ENCODE measurements at regions not wholly inside any gene's neighbourhood (a gene's known extent, or its start where the extent isn't known, plus 50 kb on each side); places are given as distances from the start of the nearest gene placed in this dataset.
A peak's percentile ranks its signal among the peaks of the same experiment; 100 is the strongest.
"Not testable (repeated sequence)": the region's sequence is repeated elsewhere in the genome, so short reads cannot be mapped to it uniquely, and the experiment has no call there.

GRCh38 chr10:121369616-121370015 is 228.6 kb downstream of the FGFR2 start:
- Histone ChIP-seq H3K27ac (ENCODE audit: low read depth, low read length) (no peak overlapping the region), H3K9me3 (ENCODE audit: control insufficient read depth, insufficient read depth, low read length) (no peaks in the 10 kb centered on the region), H3K36me3 (ENCODE audit: control insufficient read depth, insufficient read depth, low read length) (no peaks in the 10 kb centered on the region), H3K27me3 (ENCODE audit: control insufficient read depth, insufficient read depth, low read length) (no peaks in the 10 kb centered on the region), H3K4me3 (ENCODE audit: low read depth, low read length) (no peak overlapping the region), H3K4me1 (ENCODE audit: control insufficient read depth, insufficient read depth, low read length) (no peaks in the 10 kb centered on the region)
- WGBS (ENCODE audit: insufficient coverage), result 45% methylated on average over 2 of the region's 3 CpGs
- peak in 2 of 6 donors; percentile 7 to 44 for DNase-seq (ENCODE audit: low read depth in 4 of 6, low spot score in 6 of 6)

GRCh38 chr10:121371836-121372235 is 226.4 kb downstream of the FGFR2 start:
- no peak overlapping the region for H3K4me3 ChIP-seq (ENCODE audit: low read depth, low read length)
- no peaks in the 10 kb centered on the region for H3K4me1 ChIP-seq (ENCODE audit: control insufficient read depth, insufficient read depth, low read length)
- WGBS (ENCODE audit: insufficient coverage), result 100% methylated on average over 2 of the region's 3 CpGs
- H3K27me3 ChIP-seq (ENCODE audit: control insufficient read depth, insufficient read depth, low read length), result no peaks in the 10 kb centered on the region
- no peak for DNase-seq (ENCODE audit: low read depth in 4 of 6, low spot score in 6 of 6)
- no peak overlapping the region for H3K27ac ChIP-seq (ENCODE audit: low read depth, low read length)
- H3K9me3 ChIP-seq (ENCODE audit: control insufficient read depth, insufficient read depth, low read length), result no peaks in the 10 kb centered on the region
- no peaks in the 10 kb centered on the region for H3K36me3 ChIP-seq (ENCODE audit: control insufficient read depth, insufficient read depth, low read length)

DNA sequence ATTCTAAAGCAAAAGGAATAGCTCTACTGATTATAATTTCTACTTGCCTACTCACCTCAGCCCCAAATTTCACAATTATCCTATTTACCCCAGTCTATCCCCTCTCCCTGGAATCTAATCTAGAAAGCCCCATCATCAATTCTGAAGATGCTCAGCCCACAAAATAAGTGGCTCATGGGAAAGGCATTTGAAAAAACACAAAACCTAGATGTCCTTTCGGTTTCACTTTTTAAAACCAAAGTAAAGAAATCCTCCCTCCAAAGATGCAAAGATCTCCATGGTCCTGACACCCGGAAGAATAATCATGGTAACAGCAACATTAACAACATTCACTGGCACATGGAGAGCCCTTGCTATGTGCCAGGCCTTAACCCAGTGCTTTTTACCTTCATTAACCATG is 224.8 kb downstream of the FGFR2 start:
- Histone ChIP-seq H3K27ac (ENCODE audit: low read depth, low read length) (no peak overlapping the region), H3K4me1 (ENCODE audit: control insufficient read depth, insufficient read depth, low read length) (no peaks in the 10 kb centered on the region), H3K27me3 (ENCODE audit: control insufficient read depth, insufficient read depth, low read length) (no peaks in the 10 kb centered on the region), H3K36me3 (ENCODE audit: control insufficient read depth, insufficient read depth, low read length) (no peaks in the 10 kb centered on the region), H3K9me3 (ENCODE audit: control insufficient read depth, insufficient read depth, low read length) (no peaks in the 10 kb centered on the region), H3K4me3 (ENCODE audit: low read depth, low read length) (no peak overlapping the region)
- 100% methylated on average over 1 of the region's 2 CpGs for WGBS (ENCODE audit: insufficient coverage)
- no peak for DNase-seq (ENCODE audit: low read depth in 4 of 6, low spot score in 6 of 6)

DNA sequence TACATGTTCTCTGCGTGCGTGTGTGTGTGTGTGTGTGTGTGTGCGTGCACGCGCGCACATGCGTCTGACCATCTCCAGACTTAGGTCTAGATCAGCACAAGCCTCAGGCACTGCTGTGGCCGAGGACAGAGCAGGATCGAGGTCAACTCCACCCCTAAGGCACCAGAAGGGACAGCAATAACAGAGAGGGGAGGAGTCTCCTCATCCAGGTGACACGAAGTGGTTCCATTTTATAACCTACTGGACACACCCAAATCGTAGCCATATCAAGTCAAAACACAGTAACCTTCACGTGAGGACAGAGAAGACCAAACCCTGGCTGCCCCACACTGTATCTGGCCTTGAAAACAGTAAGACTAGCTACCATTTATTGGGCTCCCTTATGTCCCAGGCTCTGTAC is 224.1 kb downstream of the FGFR2 start:
- H3K9me3 ChIP-seq (ENCODE audit: control insufficient read depth, insufficient read depth, low read length), result no peaks in the 10 kb centered on the region
- H3K27me3 ChIP-seq (ENCODE audit: control insufficient read depth, insufficient read depth, low read length), result no peaks in the 10 kb centered on the region
- H3K4me3 ChIP-seq (ENCODE audit: low read depth, low read length), result no peak overlapping the region
- no peaks in the 10 kb centered on the region for H3K36me3 ChIP-seq (ENCODE audit: control insufficient read depth, insufficient read depth, low read length)
- 86% methylated on average over 12 of the region's 12 CpGs for WGBS (ENCODE audit: insufficient coverage)
- H3K27ac ChIP-seq (ENCODE audit: low read depth, low read length), result no peak overlapping the region
- no peaks in the 10 kb centered on the region for H3K4me1 ChIP-seq (ENCODE audit: control insufficient read depth, insufficient read depth, low read length)
- DNase-seq (ENCODE audit: low read depth in 4 of 6, low spot score in 6 of 6), result no peak

DNA sequence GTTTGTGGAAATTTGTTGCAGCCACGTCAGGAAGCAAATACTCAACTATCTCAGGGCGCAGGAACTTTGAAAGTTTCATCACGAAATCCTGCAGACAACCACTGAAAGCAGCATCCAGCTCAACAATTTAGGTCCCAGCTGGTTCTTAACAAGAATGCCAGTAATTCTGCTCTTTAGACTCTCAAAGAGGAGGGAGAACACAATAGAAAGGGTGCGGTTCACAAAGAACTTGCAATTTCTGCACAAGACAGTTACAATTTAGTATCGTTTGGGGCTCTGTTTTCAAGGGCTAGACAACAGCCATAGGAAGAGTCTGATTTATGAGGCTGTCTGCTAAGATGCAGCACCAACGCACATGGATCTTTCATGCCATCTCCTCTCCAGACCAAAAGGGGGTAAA is 223.1 kb downstream of the FGFR2 start:
- DNase-seq (ENCODE audit: low read depth in 4 of 6, low spot score in 6 of 6), result no peak
- H3K9me3 ChIP-seq (ENCODE audit: control insufficient read depth, insufficient read depth, low read length), result no peaks in the 10 kb centered on the region
- H3K27me3 ChIP-seq (ENCODE audit: control insufficient read depth, insufficient read depth, low read length), result no peaks in the 10 kb centered on the region
- H3K4me1 ChIP-seq (ENCODE audit: control insufficient read depth, insufficient read depth, low read length), result no peaks in the 10 kb centered on the region
- no peaks in the 10 kb centered on the region for H3K36me3 ChIP-seq (ENCODE audit: control insufficient read depth, insufficient read depth, low read length)
- WGBS (ENCODE audit: insufficient coverage), result 25% methylated on average over 2 of the region's 6 CpGs
- no peak overlapping the region for H3K27ac ChIP-seq (ENCODE audit: low read depth, low read length)
- no peak overlapping the region for H3K4me3 ChIP-seq (ENCODE audit: low read depth, low read length)

DNA sequence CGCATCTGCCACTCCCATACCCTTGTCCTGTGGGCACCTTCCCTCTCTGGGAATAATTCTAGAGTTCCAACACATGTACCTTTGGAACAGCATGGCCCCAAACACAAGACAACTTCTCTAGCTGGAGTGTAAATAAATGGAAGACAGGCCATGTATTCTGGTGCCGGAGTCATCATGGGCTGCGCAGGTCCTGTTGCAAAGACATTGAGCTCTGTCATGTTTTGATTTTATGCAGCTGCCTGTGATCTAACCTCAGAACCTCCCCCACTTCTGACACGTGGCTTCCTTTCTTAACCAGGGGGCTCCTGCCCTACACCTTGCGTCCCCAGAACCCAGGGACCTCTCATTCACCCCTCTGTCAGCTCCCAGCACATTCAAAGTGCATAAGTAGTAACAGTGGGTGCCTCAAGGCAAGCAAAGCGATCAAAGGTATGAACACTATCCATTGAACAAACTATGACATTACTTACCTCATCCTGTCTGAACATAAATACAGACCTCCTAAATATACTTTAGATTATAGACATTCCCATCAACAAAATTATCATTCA is 219.9 kb downstream of the FGFR2 start:
- H3K36me3 ChIP-seq (ENCODE audit: control insufficient read depth, insufficient read depth, low read length), result no peaks in the 10 kb centered on the region
- H3K9me3 ChIP-seq (ENCODE audit: control insufficient read depth, insufficient read depth, low read length), result peaks cover 2% of the 10 kb centered on the region

GRCh38 chr10:121379013-121379412 is 219.2 kb downstream of the FGFR2 start:
- Histone ChIP-seq H3K27ac (ENCODE audit: low read depth, low read length) (no peak overlapping the region), H3K4me3 (ENCODE audit: low read depth, low read length) (no peak overlapping the region), H3K9me3 (ENCODE audit: control insufficient read depth, insufficient read depth, low read length) (peaks cover 2% of the 10 kb centered on the region), H3K4me1 (ENCODE audit: control insufficient read depth, insufficient read depth, low read length) (no peaks in the 10 kb centered on the region), H3K27me3 (ENCODE audit: control insufficient read depth, insufficient read depth, low read length) (no peaks in the 10 kb centered on the region), H3K36me3 (ENCODE audit: control insufficient read depth, insufficient read depth, low read length) (no peaks in the 10 kb centered on the region)
- WGBS (ENCODE audit: insufficient coverage), result no CpG with 5 or more reads among the region's 3 CpGs
- peak in 1 of 6 donors; percentile 49 for DNase-seq (ENCODE audit: low read depth in 4 of 6, low spot score in 6 of 6)

More for the DNA sequence above, 219.9 kb downstream of the FGFR2 start:
- no peak for DNase-seq (ENCODE audit: low read depth in 4 of 6, low spot score in 6 of 6)
- Histone ChIP-seq H3K27ac (ENCODE audit: low read depth, low read length) (no peak overlapping the region), H3K4me1 (ENCODE audit: control insufficient read depth, insufficient read depth, low read length) (no peaks in the 10 kb centered on the region), H3K4me3 (ENCODE audit: low read depth, low read length) (no peak overlapping the region), H3K27me3 (ENCODE audit: control insufficient read depth, insufficient read depth, low read length) (no peaks in the 10 kb centered on the region)
- 89% methylated on average over 5 of the region's 6 CpGs for WGBS (ENCODE audit: insufficient coverage)

GRCh38 chr10:121380211-121380610 is 218.0 kb downstream of the FGFR2 start:
- no peak overlapping the region for H3K27ac ChIP-seq (ENCODE audit: low read depth, low read length)
- no peak overlapping the region for H3K4me3 ChIP-seq (ENCODE audit: low read depth, low read length)
- no peaks in the 10 kb centered on the region for H3K27me3 ChIP-seq (ENCODE audit: control insufficient read depth, insufficient read depth, low read length)
- H3K36me3 ChIP-seq (ENCODE audit: control insufficient read depth, insufficient read depth, low read length), result no peaks in the 10 kb centered on the region
- H3K9me3 ChIP-seq (ENCODE audit: control insufficient read depth, insufficient read depth, low read length), result peaks cover 2% of the 10 kb centered on the region
- H3K4me1 ChIP-seq (ENCODE audit: control insufficient read depth, insufficient read depth, low read length), result no peaks in the 10 kb centered on the region
- WGBS (ENCODE audit: insufficient coverage), result no CpG with 5 or more reads among the region's 3 CpGs
- DNase-seq (ENCODE audit: low read depth in 4 of 6, low spot score in 6 of 6), result no peak

GRCh38 chr10:121382029-121382520 is 216.2 kb downstream of the FGFR2 start:
- H3K4me3 ChIP-seq (ENCODE audit: low read depth, low read length); H3K27ac ChIP-seq (ENCODE audit: low read depth, low read length); H3K36me3 ChIP-seq (ENCODE audit: control insufficient read depth, insufficient read depth, low read length); H3K4me1 ChIP-seq (ENCODE audit: control insufficient read depth, insufficient read depth, low read length); H3K9me3 ChIP-seq (ENCODE audit: control insufficient read depth, insufficient read depth, low read length); H3K27me3 ChIP-seq (ENCODE audit: control insufficient read depth, insufficient read depth, low read length); DNase-seq (ENCODE audit: low read depth in 4 of 6, low spot score in 6 of 6): not testable (repeated sequence)
- WGBS (ENCODE audit: insufficient coverage), result 97% methylated on average over 33 of the region's 33 CpGs

DNA sequence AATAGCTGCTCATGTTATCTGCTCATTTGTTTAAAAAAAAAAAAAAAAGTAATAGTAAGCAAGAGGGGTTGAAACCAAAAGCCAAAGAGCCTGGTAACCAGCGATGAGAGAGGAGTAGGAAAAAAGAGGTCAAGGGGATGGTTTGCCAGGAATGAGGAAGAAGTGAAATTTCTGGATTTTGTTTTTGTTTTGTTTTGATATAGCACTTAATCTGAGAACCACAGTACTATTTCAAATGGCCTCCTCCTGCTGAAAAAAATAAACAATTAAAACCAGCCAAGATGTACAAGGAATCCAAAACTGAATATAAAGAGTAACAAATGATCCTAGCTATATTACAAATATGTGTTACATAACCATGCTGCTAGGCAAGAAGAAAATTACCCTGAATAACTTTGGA is 213.1 kb downstream of the FGFR2 start:
- H3K36me3 ChIP-seq (ENCODE audit: control insufficient read depth, insufficient read depth, low read length), result no peaks in the 10 kb centered on the region
- no peak overlapping the region for H3K4me3 ChIP-seq (ENCODE audit: low read depth, low read length)
- no peak for DNase-seq (ENCODE audit: low read depth in 4 of 6, low spot score in 6 of 6)
- no peak overlapping the region for H3K27ac ChIP-seq (ENCODE audit: low read depth, low read length)
- no peaks in the 10 kb centered on the region for H3K4me1 ChIP-seq (ENCODE audit: control insufficient read depth, insufficient read depth, low read length)
- peaks cover 2% of the 10 kb centered on the region for H3K9me3 ChIP-seq (ENCODE audit: control insufficient read depth, insufficient read depth, low read length)
- H3K27me3 ChIP-seq (ENCODE audit: control insufficient read depth, insufficient read depth, low read length), result no peaks in the 10 kb centered on the region
- WGBS (ENCODE audit: insufficient coverage), result no CpG with 5 or more reads among the region's 1 CpG
